GM18870 (cell line): ENCODE measurements at regions not wholly inside any gene's neighbourhood (a gene's known extent, or its start where the extent isn't known, plus 50 kb on each side); places are given as distances from the start of the nearest gene placed in this dataset.
"Not testable (repeated sequence)": the region's sequence is repeated elsewhere in the genome, so short reads cannot be mapped to it uniquely, and the experiment has no call there.

Experiments used
- ATAC-seq: cut with Tn5 transposase; IDR thresholded peaks from one replicate; pipeline ENCODE4 v1.9.1; 2021; ENCODE audit warnings: moderate library complexity; ENCODE audit not compliant: unreplicated experiment

- ATAC-seq: no peak
These were observed 126.5 kb downstream of the VPREB1 start for GRCh38 chr22:22371031-22371541.

- no peak for ATAC-seq
These were observed 127.5 kb downstream of the VPREB1 start for GRCh38 chr22:22372086-22372485.

- no peak for ATAC-seq
These were observed 129.6 kb downstream of the VPREB1 start for GRCh38 chr22:22374163-22374562.

- no peak for ATAC-seq
These were observed 130.0 kb downstream of the VPREB1 start for GRCh38 chr22:22374579-22374978.

GRCh38 chr22:22375576-22376351, 131.2 kb downstream of the VPREB1 start:
- ATAC-seq: no peak

GRCh38 chr22:22376352-22376706, 131.7 kb downstream of the VPREB1 start:
- ATAC-seq: no peak

- not testable (repeated sequence) for ATAC-seq
These were observed 131.7 kb downstream of the ZNF280B start for GRCh38 chr22:22376884-22377283.

- ATAC-seq: no peak
These were observed 131.2 kb downstream of the ZNF280B start for GRCh38 chr22:22377335-22377734.

- ATAC-seq: no peak
These were observed 129.8 kb downstream of the ZNF280B start for GRCh38 chr22:22378446-22379415.

GRCh38 chr22:22380098-22381030, 128.2 kb downstream of the ZNF280B start:
- ATAC-seq: no peak

GRCh38 chr22:22381292-22381691, 127.2 kb downstream of the ZNF280B start:
- ATAC-seq: not testable (repeated sequence)

GRCh38 chr22:22384267-22384666, 124.3 kb downstream of the ZNF280B start:
- no peak for ATAC-seq

GRCh38 chr22:22384668-22385244, 123.8 kb downstream of the ZNF280B start:
- ATAC-seq: no peak

- no peak for ATAC-seq
These were observed 121.7 kb downstream of the ZNF280B start for GRCh38 chr22:22386602-22387385.

- ATAC-seq: no peak
These were observed 121.2 kb downstream of the ZNF280B start for GRCh38 chr22:22387386-22387736.

- no peak for ATAC-seq
These were observed 120.5 kb downstream of the ZNF280B start for GRCh38 chr22:22388090-22388489.

GRCh38 chr22:22388494-22388893, 120.0 kb downstream of the ZNF280B start:
- no peak for ATAC-seq

- ATAC-seq: no peak
These were observed 119.1 kb downstream of the ZNF280B start for GRCh38 chr22:22389467-22389866.

- ATAC-seq: no peak
These were observed 117.6 kb downstream of the ZNF280B start for GRCh38 chr22:22390989-22391388.

- no peak for ATAC-seq
These were observed 117.0 kb downstream of the ZNF280B start for GRCh38 chr22:22391543-22391942.
